ENCODE measurements at regions not wholly inside any gene's neighbourhood (a gene's known extent, or its start where the extent isn't known, plus 50 kb on each side); places are given as distances from the start of the nearest gene placed in this dataset.

- Histone ChIP-seq H3K27ac (no peak overlapping the region), H3K27me3 (replicated peaks) (no peaks in the 10 kb centered on the region), H3K36me3 (replicated peaks) (no peaks in the 10 kb centered on the region), H3K4me3 (ENCODE audit: low read depth, low read length) (no peak overlapping the region)
- in situ Hi-C loops (cut with HindIII; ENCODE audit: low pct_ligation_motif_present, low sequenced_read_pairs), result no loop called here
- no peak for DNase-seq
- no peak for TF ChIP-seq CTCF (IDR thresholded peaks at IDR 0.05; ENCODE audit: low read depth, low read length, missing control alignments)
Measured at GRCh38 chr2:33782395-33783230, 183.5 kb upstream of the FAM98A start.

GRCh38 chr2:33777786-33778185, 178.7 kb upstream of the FAM98A start:
- DNase-seq, result no peak
- TF ChIP-seq CTCF (IDR thresholded peaks at IDR 0.05; ENCODE audit: low read depth, low read length, missing control alignments), result no peak
- no peaks in the 10 kb centered on the region for H3K27me3 ChIP-seq (replicated peaks)
- no peak overlapping the region for H3K27ac ChIP-seq
- in situ Hi-C loops (cut with HindIII; ENCODE audit: low pct_ligation_motif_present, low sequenced_read_pairs), result no loop called here
- H3K4me3 ChIP-seq (ENCODE audit: low read depth, low read length), result no peak overlapping the region
- no peaks in the 10 kb centered on the region for H3K36me3 ChIP-seq (replicated peaks)

GRCh38 chr2:33775306-33775705, 176.2 kb upstream of the FAM98A start:
- H3K27me3 ChIP-seq (replicated peaks), result no peaks in the 10 kb centered on the region

GRCh38 chr2:33770023-33770422, 170.9 kb upstream of the FAM98A start:
- TF ChIP-seq CTCF (IDR thresholded peaks at IDR 0.05; ENCODE audit: low read depth, low read length, missing control alignments), result no peak
- no peaks in the 10 kb centered on the region for H3K27me3 ChIP-seq (replicated peaks)
- in situ Hi-C loops (cut with HindIII; ENCODE audit: low pct_ligation_motif_present, low sequenced_read_pairs), result no loop called here
- H3K36me3 ChIP-seq (replicated peaks), result no peaks in the 10 kb centered on the region
- H3K4me3 ChIP-seq (ENCODE audit: low read depth, low read length), result no peak overlapping the region
- no peak overlapping the region for H3K27ac ChIP-seq
- DNase-seq, result no peak

More at GRCh38 chr2:33775306-33775705, 176.2 kb upstream of the FAM98A start:
- no peak overlapping the region for H3K27ac ChIP-seq
- TF ChIP-seq CTCF (IDR thresholded peaks at IDR 0.05; ENCODE audit: low read depth, low read length, missing control alignments), result no peak
- no peaks in the 10 kb centered on the region for H3K36me3 ChIP-seq (replicated peaks)
- in situ Hi-C loops (cut with HindIII; ENCODE audit: low pct_ligation_motif_present, low sequenced_read_pairs), result no loop called here
- no peak overlapping the region for H3K4me3 ChIP-seq (ENCODE audit: low read depth, low read length)
- no peak for DNase-seq

- no peak for DNase-seq
- Histone ChIP-seq H3K27me3 (replicated peaks) (no peaks in the 10 kb centered on the region), H3K27ac (no peak overlapping the region), H3K36me3 (replicated peaks) (no peaks in the 10 kb centered on the region), H3K4me3 (ENCODE audit: low read depth, low read length) (no peak overlapping the region)
- in situ Hi-C loops (cut with HindIII; ENCODE audit: low pct_ligation_motif_present, low sequenced_read_pairs), result no loop called here
- no peak for TF ChIP-seq CTCF (IDR thresholded peaks at IDR 0.05; ENCODE audit: low read depth, low read length, missing control alignments)
Measured at GRCh38 chr2:33766175-33766574, 167.1 kb upstream of the FAM98A start.

- in situ Hi-C loops (cut with HindIII; ENCODE audit: low pct_ligation_motif_present, low sequenced_read_pairs), result no loop called here
- no peak overlapping the region for H3K27ac ChIP-seq
- no peak overlapping the region for H3K4me3 ChIP-seq (ENCODE audit: low read depth, low read length)
- no peaks in the 10 kb centered on the region for H3K27me3 ChIP-seq (replicated peaks)
- no peak for DNase-seq
- TF ChIP-seq CTCF (IDR thresholded peaks at IDR 0.05; ENCODE audit: low read depth, low read length, missing control alignments), result no peak
- no peaks in the 10 kb centered on the region for H3K36me3 ChIP-seq (replicated peaks)
Measured at GRCh38 chr2:33765122-33765521, 166.0 kb upstream of the FAM98A start.

All from brain microvascular endothelial cell (primary cell).